Body of pancreas (tissue), 4 donors: ENCODE measurements at regions not wholly inside any gene's neighbourhood (a gene's known extent, or its start where the extent isn't known, plus 50 kb on each side); places are given as distances from the start of the nearest gene placed in this dataset.

Experiments
- ATAC-seq: fragments of 150-250 bp; one replicate; pipeline ENCODE4 v1.9.1; 2016
- DNase-seq, 4 donors: peaks; one replicate each; pipeline ENCODE4 v3.0.0-alpha.2; 2019
- H3K27ac ChIP-seq, 4 donors: fragments of 200-600 bp; sonication (generic); 1 replicate in 3 of 4; 2 replicates in 1 of 4; pipeline versions ENCODE4 v1.5.1 to v1.6.1; 2016 to 2019; ENCODE audit warnings: mild to moderate bottlenecking in 1 of 4, mixed read lengths in 1 of 4, moderate library complexity in 1 of 4
- H3K27me3 ChIP-seq, 2 donors: fragments of 200-600 bp; sonication (generic); one replicate each; pipeline ENCODE4 v1.6.0; 2016; ENCODE audit warnings: mild to moderate bottlenecking in 1 of 2
- H3K36me3 ChIP-seq, 2 donors: fragments of 200-600 bp; sonication (generic); replicated peaks in 1 of 2; 2 replicates each; pipeline ENCODE4 v1.5.1; 2016; ENCODE audit warnings: low read depth in 2 of 2; ENCODE audit not compliant: insufficient read depth in 1 of 2
- H3K4me1 ChIP-seq: fragments of 200-600 bp; sonication (generic); one replicate; pipeline ENCODE4 v1.6.0; 2016
- H3K4me3 ChIP-seq, 2 donors: fragments of 200-600 bp; sonication (generic); 1 replicate in 1 of 2; 2 replicates in 1 of 2; pipeline ENCODE4 v1.5.1; 2016 to 2019
- H3K9me3 ChIP-seq, 3 donors: fragments of 200-600 bp; sonication (generic); 1 replicate in 2 of 3; 2 replicates in 1 of 3; pipeline ENCODE4 v1.5.1; 2016
- CTCF ChIP-seq, 7 experiments: fragments of 450-650 bp in 4 of 7; fragments of 200-600 bp in 3 of 7; sonication (generic) in 3 of 7; IDR thresholded peaks; one replicate each; pipeline ENCODE4 v1.5.1; 2016 to 2019; ENCODE audit warnings: antibody characterized with exemption in 7 of 7
- POLR2A ChIP-seq, 3 donors: fragments of 450-650 bp; IDR thresholded peaks; one replicate each; pipeline ENCODE4 v1.6.1; 2016; ENCODE audit warnings: antibody characterized with exemption in 3 of 3, mild to moderate bottlenecking in 2 of 3
- WGBS, 2 donors: methylation state at CpG; one replicate each; pipeline ENCODE4 v1.1.5; 2017; 5-methylcytosine and 5-hydroxymethylcytosine counted together
- intact Hi-C: fragments of 100-400 bp; cut with DNase I; formaldehyde crosslinking; loops from one replicate; pipeline ENCODE4 v1.15.1; 2023

GRCh38 chr11:121801781-121802180 lies 314.2 kb downstream of the BLID start:
- ATAC-seq (no peak), DNase-seq (no peak)
- TF ChIP-seq CTCF (IDR thresholded peaks at IDR 0.05), result no peak
- TF ChIP-seq POLR2A (IDR thresholded peaks at IDR 0.05), result no peak
- Histone ChIP-seq H3K27me3 (no peaks in the 10 kb centered on the region), H3K27ac (no peak overlapping the region), H3K9me3 (no peaks in the 10 kb centered on the region), H3K36me3 (no peaks in the 10 kb centered on the region), H3K4me1 (no peaks in the 10 kb centered on the region), H3K4me3 (no peak overlapping the region)
- WGBS, 2 donors, result 55 to 62% methylated on average over 5 of the region's 5 CpGs
- intact Hi-C loops, result no loop called here

GRCh38 chr11:121801394-121801748 lies 314.6 kb downstream of the BLID start:
- Histone ChIP-seq H3K36me3 (no peaks in the 10 kb centered on the region), H3K27me3 (no peaks in the 10 kb centered on the region), H3K9me3 (no peaks in the 10 kb centered on the region), H3K27ac (no peak overlapping the region), H3K4me3 (no peak overlapping the region), H3K4me1 (no peaks in the 10 kb centered on the region)
- TF ChIP-seq CTCF (IDR thresholded peaks at IDR 0.05), result no peak
- TF ChIP-seq POLR2A (IDR thresholded peaks at IDR 0.05), result no peak
- intact Hi-C loops, result no loop called here
- no peak for ATAC-seq
- 42 to 57% methylated on average over 3 of the region's 3 CpGs for WGBS, 2 donors
- no peak for DNase-seq

GRCh38 chr11:121800731-121801393 lies 315.2 kb downstream of the BLID start:
- no peaks in the 10 kb centered on the region for H3K4me1 ChIP-seq
- H3K36me3 ChIP-seq, result no peaks in the 10 kb centered on the region
- intact Hi-C loops, result no loop called here
- TF ChIP-seq CTCF (IDR thresholded peaks at IDR 0.05) (no peak), POLR2A (IDR thresholded peaks at IDR 0.05) (no peak)
- 17 to 18% methylated on average over 10 of the region's 10 CpGs for WGBS, 2 donors
- no peaks in the 10 kb centered on the region for H3K9me3 ChIP-seq
- ATAC-seq, result no peak
- H3K27ac ChIP-seq, result no peak overlapping the region
- H3K27me3 ChIP-seq, result no peaks in the 10 kb centered on the region
- H3K4me3 ChIP-seq, result no peak overlapping the region
- peak in 2 of 4 donors; percentile 4 to 6 for DNase-seq

- TF ChIP-seq CTCF (IDR thresholded peaks at IDR 0.05) (no peak), POLR2A (IDR thresholded peaks at IDR 0.05) (no peak)
- intact Hi-C loops, result no loop called here
- H3K27me3 ChIP-seq, result no peaks in the 10 kb centered on the region
- no peaks in the 10 kb centered on the region for H3K4me1 ChIP-seq
- ATAC-seq (no peak), DNase-seq (no peak)
- H3K27ac ChIP-seq, result no peak overlapping the region
- H3K36me3 ChIP-seq, result no peaks in the 10 kb centered on the region
- no peak overlapping the region for H3K4me3 ChIP-seq
- no peaks in the 10 kb centered on the region for H3K9me3 ChIP-seq
Measured at GRCh38 chr11:121800240-121800639, 315.8 kb downstream of the BLID start.

GRCh38 chr11:121797496-121797895 lies 318.5 kb downstream of the BLID start:
- TF ChIP-seq CTCF (IDR thresholded peaks at IDR 0.05), result no peak
- Histone ChIP-seq H3K4me3 (no peak overlapping the region), H3K4me1 (no peaks in the 10 kb centered on the region), H3K9me3 (no peaks in the 10 kb centered on the region), H3K36me3 (no peaks in the 10 kb centered on the region), H3K27ac (no peak overlapping the region), H3K27me3 (no peaks in the 10 kb centered on the region)
- intact Hi-C loops, result no loop called here
- no peak for DNase-seq
- ATAC-seq, result no peak
- WGBS, 2 donors, result 69 to 72% methylated on average over 3 of the region's 3 CpGs
